ENCODE measurements at regions not wholly inside any gene's neighbourhood (a gene's known extent, or its start where the extent isn't known, plus 50 kb on each side); places are given as distances from the start of the nearest gene placed in this dataset.

DNA sequence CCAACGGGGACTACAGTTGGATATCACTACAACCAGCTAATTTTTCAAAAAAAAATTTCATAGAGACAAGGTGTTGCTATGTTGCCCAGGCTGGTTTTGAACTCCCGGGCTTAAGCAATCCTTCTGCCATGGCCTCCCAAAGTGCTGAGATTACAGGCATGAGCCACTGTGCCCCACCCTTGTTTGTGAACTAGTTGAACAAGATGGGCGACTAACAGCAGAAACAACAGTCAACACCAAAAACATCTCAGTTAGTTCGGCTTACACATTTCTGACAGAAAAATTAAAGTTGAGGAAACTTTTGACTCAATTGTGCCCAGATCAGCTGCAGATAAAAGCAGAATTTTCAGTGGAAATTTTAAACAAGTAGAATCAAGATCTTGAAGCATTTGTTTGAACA, 470.1 kb downstream of the TLE4 start:
- TF ChIP-seq, protein P1, sequence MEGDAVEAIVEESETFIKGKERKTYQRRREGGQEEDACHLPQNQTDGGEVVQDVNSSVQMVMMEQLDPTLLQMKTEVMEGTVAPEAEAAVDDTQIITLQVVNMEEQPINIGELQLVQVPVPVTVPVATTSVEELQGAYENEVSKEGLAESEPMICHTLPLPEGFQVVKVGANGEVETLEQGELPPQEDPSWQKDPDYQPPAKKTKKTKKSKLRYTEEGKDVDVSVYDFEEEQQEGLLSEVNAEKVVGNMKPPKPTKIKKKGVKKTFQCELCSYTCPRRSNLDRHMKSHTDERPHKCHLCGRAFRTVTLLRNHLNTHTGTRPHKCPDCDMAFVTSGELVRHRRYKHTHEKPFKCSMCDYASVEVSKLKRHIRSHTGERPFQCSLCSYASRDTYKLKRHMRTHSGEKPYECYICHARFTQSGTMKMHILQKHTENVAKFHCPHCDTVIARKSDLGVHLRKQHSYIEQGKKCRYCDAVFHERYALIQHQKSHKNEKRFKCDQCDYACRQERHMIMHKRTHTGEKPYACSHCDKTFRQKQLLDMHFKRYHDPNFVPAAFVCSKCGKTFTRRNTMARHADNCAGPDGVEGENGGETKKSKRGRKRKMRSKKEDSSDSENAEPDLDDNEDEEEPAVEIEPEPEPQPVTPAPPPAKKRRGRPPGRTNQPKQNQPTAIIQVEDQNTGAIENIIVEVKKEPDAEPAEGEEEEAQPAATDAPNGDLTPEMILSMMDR (IDR thresholded peaks at IDR 0.05; ENCODE audit: extremely low read depth, missing control alignments) = no peak
- DNase-seq (ENCODE audit: low spot score) = no peak

DNA sequence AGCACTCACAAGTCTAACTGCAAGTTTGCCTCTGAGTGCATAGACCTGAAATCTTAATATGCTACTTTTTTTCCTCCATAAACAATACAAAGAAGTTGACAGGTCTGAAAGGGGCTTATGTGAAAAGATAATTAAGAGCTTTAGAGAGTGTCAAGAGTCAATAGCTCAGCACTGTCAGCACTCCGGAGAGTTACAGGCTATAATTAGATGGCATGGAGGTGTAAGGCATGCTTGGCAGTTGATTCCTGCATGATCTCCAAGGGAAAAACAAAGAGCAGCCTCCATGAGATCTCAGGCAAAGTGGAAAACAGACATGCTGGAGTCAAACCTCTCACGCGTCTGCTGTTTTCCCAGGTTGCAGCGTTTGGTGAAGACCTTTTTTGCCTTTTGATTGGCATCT, 468.7 kb downstream of the TLE4 start:
- DNase-seq (ENCODE audit: low spot score) = no peak
- TF ChIP-seq, protein P1 (IDR thresholded peaks at IDR 0.05; ENCODE audit: extremely low read depth, missing control alignments) = no peak

DNA sequence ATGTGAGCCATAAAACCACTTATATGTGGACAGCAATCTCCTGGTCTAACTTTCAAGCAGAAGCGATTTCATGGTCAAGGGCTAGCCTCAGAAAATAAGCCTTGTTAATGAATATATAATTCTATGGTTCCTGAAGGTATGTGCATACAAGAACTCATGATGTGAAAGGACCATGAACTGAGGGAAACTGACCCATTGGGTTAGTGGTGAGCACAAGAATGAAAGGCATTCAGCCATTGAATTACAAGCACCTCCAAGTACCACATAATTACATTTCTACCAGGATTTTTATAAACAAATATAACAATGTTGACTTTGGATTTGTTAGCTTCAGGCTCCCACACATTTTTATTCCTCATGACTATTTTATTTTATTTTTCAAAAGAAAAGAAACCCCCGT, 459.0 kb downstream of the TLE4 start:
- no peak for DNase-seq (ENCODE audit: low spot score)
- TF ChIP-seq, protein P1 (IDR thresholded peaks at IDR 0.05; ENCODE audit: extremely low read depth, missing control alignments) = no peak

DNA sequence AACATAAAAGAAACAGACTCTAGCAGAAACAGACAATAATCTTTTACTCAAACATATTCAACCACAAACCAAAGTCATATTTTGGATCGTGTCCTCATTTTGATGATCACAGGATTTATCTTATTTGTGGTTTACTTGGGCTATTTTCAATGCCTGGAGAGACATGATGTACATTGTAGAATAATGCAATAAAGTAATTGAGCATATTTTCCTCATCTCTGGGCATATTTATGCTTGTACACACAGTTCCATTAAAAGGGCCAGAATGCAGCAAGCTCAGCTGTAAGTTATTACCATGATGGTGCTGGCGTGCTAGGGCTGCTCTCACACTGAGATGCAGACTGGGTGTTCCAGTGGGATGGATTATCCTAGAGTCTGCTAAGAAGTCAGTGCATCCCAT, 456.7 kb downstream of the TLE4 start:
- TF ChIP-seq, protein P1 (IDR thresholded peaks at IDR 0.05; ENCODE audit: extremely low read depth, missing control alignments) = no peak
- no peak for DNase-seq (ENCODE audit: low spot score)

DNA sequence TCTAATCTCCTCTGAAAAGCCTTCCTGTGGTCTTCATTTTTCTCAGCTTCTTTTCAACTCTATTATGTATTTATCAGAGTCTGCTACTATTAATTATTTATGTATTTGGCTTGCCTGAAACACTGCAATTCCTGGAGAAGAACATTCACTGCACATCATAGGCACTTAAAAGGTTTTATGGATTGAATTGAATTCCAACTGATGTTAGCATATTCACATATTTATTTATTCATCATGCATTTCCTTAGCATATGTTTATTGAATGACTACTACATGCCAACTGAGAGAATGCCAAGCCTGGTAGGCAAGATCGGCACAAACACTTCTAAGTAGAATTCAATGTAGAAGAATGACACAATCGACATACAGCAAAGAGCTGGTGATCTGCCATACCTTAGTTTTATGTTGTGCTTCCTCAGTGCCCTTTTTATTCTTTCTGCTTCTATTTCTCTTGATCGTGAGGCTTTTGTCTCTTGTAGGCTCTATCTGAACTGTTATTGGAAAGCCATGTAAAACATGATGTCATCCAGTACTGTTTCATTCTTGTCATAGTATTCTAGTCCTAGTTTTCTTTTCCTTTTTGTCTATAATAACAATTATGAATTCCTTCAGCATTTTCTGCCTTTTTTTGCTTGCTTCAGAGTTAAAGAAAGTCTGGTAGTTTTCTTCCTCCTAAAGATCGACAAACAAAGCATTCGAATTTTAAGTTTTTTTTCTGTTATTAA, 454.2 kb downstream of the TLE4 start:
- TF ChIP-seq, protein P1 (IDR thresholded peaks at IDR 0.05; ENCODE audit: extremely low read depth, missing control alignments) = no peak
- no peak for DNase-seq (ENCODE audit: low spot score)

DNA sequence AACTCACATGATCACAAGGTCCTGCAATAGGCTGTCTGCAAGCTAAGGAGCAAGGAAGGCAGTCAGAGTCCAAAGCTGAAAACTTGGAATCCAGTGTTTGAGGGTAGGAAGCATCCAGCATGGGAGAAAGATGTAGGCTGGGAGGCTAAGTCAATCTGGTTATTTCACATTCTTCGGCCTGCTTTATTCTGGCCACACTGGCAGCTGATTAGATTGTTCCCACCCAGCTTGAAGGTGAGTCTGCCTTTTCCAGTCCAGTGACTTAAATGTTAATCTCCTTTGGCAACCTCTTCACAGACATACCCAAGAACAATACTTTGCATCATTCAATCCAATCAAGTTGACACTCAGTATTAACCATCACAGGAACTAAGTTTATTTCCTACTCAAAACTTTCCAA, 453.4 kb downstream of the TLE4 start:
- no peak for DNase-seq (ENCODE audit: low spot score)
- TF ChIP-seq, protein P1 (IDR thresholded peaks at IDR 0.05; ENCODE audit: extremely low read depth, missing control alignments) = no peak

DNA sequence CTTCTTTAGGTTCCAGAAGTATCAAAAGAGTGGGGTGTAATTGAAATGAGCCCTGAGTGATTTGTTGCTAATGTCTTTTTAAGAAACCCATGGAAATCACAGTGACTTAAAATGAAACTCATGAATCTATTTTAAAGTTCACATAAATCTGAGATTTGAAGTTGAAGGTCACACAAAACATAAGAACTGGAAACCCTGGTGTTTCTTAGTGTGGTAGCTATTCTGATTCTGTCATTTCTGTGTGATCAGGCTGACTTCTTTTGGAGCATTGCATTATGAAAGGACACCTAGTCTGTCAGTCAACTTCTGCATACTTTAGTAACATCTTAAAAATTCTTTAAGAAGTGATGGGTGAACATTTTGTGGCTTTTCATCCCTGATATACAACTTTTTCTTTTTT, 448.8 kb downstream of the TLE4 start:
- peak; percentile 2 for DNase-seq (ENCODE audit: low spot score)
- TF ChIP-seq, protein P1 (IDR thresholded peaks at IDR 0.05; ENCODE audit: extremely low read depth, missing control alignments) = no peak
